Osteoblast (primary cell): ENCODE measurements at regions not wholly inside any gene's neighbourhood (a gene's known extent, or its start where the extent isn't known, plus 50 kb on each side); places are given as distances from the start of the nearest gene placed in this dataset.
"Not testable (repeated sequence)": the region's sequence is repeated elsewhere in the genome, so short reads cannot be mapped to it uniquely, and the experiment has no call there.

Experiments
- DNase-seq: peaks from one replicate; pipeline ENCODE4 v3.0.0; 2011; ENCODE audit warnings: low spot score, mixed read lengths; ENCODE audit not compliant: insufficient read length; ENCODE audit errors: missing footprints
- H2AFZ ChIP-seq: 2 replicates; pipeline ENCODE4 v1.6.0; 2011; ENCODE audit warnings: mild to moderate bottlenecking, low read length
- H3K27ac ChIP-seq: 2 replicates; pipeline ENCODE4 v1.5.1; 2011; ENCODE audit warnings: mild to moderate bottlenecking, low read depth, low read length, moderate library complexity
- H3K27me3 ChIP-seq: 2 replicates; pipeline ENCODE4 v1.6.0; 2012; ENCODE audit warnings: mild to moderate bottlenecking, control low read depth, inconsistent platforms, low read length, moderate library complexity; ENCODE audit not compliant: insufficient read depth
- H3K36me3 ChIP-seq: 2 replicates; pipeline ENCODE4 v1.5.1; 2011; ENCODE audit warnings: mild to moderate bottlenecking, low read length, control low read depth, moderate library complexity; ENCODE audit not compliant: insufficient read depth
- H3K4me1 ChIP-seq: 2 replicates; pipeline ENCODE4 v1.5.1; 2011; ENCODE audit warnings: mild to moderate bottlenecking, low read length, control low read depth, moderate library complexity; ENCODE audit not compliant: insufficient read depth
- H3K4me2 ChIP-seq: 2 replicates; pipeline ENCODE4 v1.6.0; 2011; ENCODE audit warnings: mild to moderate bottlenecking, low read length; ENCODE audit not compliant: insufficient read depth
- H3K4me3 ChIP-seq: fragments of 200-600 bp; sonication (generic); 3 replicates; pipeline ENCODE4 v1.5.1; 2012; ENCODE audit warnings: mild to moderate bottlenecking, low read length, inconsistent platforms; ENCODE audit not compliant: insufficient read depth
- H3K79me2 ChIP-seq: 2 replicates; pipeline ENCODE4 v1.6.0; 2012; ENCODE audit warnings: mild to moderate bottlenecking, low read length, control low read depth, inconsistent platforms; ENCODE audit not compliant: insufficient read depth
- H3K9me3 ChIP-seq: 2 replicates; pipeline ENCODE4 v1.5.1; 2011; ENCODE audit warnings: low read depth, low read length, control low read depth
- H4K20me1 ChIP-seq: 2 replicates; pipeline ENCODE4 v1.6.0; 2012; ENCODE audit warnings: mild to moderate bottlenecking, low read length, control low read depth; ENCODE audit not compliant: insufficient read depth
- TF ChIP-seq, protein P1 (sequence below): IDR thresholded peaks from 2 replicates; pipeline ENCODE4 v1.5.1; 2011; ENCODE audit warnings: mild to moderate bottlenecking, low read depth, low read length, moderate library complexity; ENCODE audit errors: extremely low read depth

- H3K4me1 ChIP-seq, H3K27me3 ChIP-seq, H3K27ac ChIP-seq, H3K79me2 ChIP-seq, H3K9me3 ChIP-seq, DNase-seq, H4K20me1 ChIP-seq, H3K4me3 ChIP-seq, H2AFZ ChIP-seq, H3K4me2 ChIP-seq, H3K36me3 ChIP-seq: not testable (repeated sequence)
These were observed 376.9 kb upstream of the FRG1 start for GRCh38 chr4:189563751-189564150.

GRCh38 chr4:189566271-189566670 lies 374.4 kb upstream of the FRG1 start:
- not testable (repeated sequence) for H3K27ac ChIP-seq, H3K9me3 ChIP-seq, H3K4me2 ChIP-seq, H3K27me3 ChIP-seq, H3K4me3 ChIP-seq, H3K79me2 ChIP-seq, DNase-seq, H2AFZ ChIP-seq, H3K36me3 ChIP-seq, H3K4me1 ChIP-seq, H4K20me1 ChIP-seq

GRCh38 chr4:189566900-189567299 lies 373.8 kb upstream of the FRG1 start:
- not testable (repeated sequence) for H2AFZ ChIP-seq

GRCh38 chr4:189579645-189580044 lies 361.0 kb upstream of the FRG1 start:
- not testable (repeated sequence) for DNase-seq, H3K79me2 ChIP-seq, H3K27me3 ChIP-seq, H2AFZ ChIP-seq, H3K4me2 ChIP-seq, H4K20me1 ChIP-seq, H3K9me3 ChIP-seq, H3K27ac ChIP-seq, H3K4me1 ChIP-seq, H3K4me3 ChIP-seq, H3K36me3 ChIP-seq

More at GRCh38 chr4:189566900-189567299, 373.8 kb upstream of the FRG1 start:
- not testable (repeated sequence) for H3K4me1 ChIP-seq, DNase-seq, H3K27me3 ChIP-seq, H3K4me2 ChIP-seq, H3K4me3 ChIP-seq, H4K20me1 ChIP-seq, H3K36me3 ChIP-seq, H3K9me3 ChIP-seq, H3K27ac ChIP-seq, H3K79me2 ChIP-seq

DNA sequence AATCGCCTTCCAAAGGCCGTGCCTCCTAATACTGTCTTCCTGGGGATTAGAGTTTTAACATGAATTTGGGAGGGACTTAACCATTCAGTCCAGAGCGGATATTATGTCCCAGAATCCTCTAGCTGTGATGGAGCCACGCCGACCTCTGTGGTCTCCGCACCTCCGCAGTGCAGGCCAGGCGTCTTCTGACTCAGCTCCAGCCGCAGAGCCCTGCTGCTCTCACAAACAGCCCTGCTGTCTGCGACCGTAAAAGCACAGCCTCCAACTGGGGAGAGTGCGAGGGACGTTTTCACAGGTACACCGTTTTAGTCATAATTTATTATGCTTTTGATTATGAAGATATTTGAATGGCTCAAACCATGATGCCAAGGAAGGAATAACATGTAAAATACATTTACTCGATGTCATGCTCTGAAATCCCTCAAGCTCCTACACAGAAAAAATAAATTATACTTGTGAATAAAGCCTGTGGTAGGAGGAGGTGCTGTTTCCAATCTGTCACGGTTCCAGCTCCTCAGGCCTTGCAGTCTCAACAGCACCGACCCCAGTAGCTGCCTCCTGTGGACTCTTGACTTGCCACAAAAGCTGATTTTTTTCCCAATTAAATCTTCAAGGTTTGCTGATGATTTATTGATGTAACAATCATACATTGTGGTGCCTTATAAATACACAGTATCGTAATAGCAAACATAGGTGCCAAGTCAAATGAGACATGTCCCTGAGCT lies 353.6 kb upstream of the FRG1 start:
- H3K9me3 ChIP-seq, H3K27me3 ChIP-seq, H3K4me1 ChIP-seq, H3K79me2 ChIP-seq, H3K4me3 ChIP-seq, H4K20me1 ChIP-seq, H3K36me3 ChIP-seq, H2AFZ ChIP-seq, H3K4me2 ChIP-seq, H3K27ac ChIP-seq: not testable (repeated sequence)
- peak; percentile 42 for DNase-seq

GRCh38 chr4:189589201-189589600 lies 351.5 kb upstream of the FRG1 start:
- H3K27ac ChIP-seq, DNase-seq, H4K20me1 ChIP-seq, H3K9me3 ChIP-seq, H3K36me3 ChIP-seq, H2AFZ ChIP-seq, H3K4me2 ChIP-seq, H3K79me2 ChIP-seq, H3K4me1 ChIP-seq, H3K4me3 ChIP-seq, H3K27me3 ChIP-seq: not testable (repeated sequence)

DNA sequence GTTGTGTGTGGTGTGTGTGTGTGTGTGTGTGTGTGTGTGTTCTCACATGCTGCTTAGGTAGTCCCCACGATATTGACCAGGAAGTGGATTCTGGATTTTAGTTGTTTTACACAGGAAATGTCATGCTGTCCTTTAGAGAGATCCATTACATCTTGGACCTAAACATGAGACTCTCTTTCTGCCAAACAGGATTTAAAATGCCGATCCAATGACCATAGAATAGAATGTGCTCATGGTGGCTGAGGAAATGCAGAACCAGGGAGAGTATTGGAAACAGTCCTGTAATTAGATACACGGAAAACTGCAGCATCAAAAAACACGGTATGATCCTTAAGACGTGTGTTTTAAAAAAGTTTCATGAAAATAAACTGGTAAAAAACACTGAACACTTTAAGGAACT lies 347.8 kb upstream of the FRG1 start:
- Histone ChIP-seq H4K20me1 (no peaks in the 10 kb centered on the region), H3K4me2 (no peak overlapping the region), H3K9me3 (no peaks in the 10 kb centered on the region), H3K27me3 (no peaks in the 10 kb centered on the region), H2AFZ (no peak overlapping the region), H3K36me3 (no peaks in the 10 kb centered on the region), H3K79me2 (no peaks in the 10 kb centered on the region), H3K4me1 (no peaks in the 10 kb centered on the region), H3K4me3 (no peak overlapping the region), H3K27ac (no peak overlapping the region)
- DNase-seq, result no peak
- TF ChIP-seq, protein P1, sequence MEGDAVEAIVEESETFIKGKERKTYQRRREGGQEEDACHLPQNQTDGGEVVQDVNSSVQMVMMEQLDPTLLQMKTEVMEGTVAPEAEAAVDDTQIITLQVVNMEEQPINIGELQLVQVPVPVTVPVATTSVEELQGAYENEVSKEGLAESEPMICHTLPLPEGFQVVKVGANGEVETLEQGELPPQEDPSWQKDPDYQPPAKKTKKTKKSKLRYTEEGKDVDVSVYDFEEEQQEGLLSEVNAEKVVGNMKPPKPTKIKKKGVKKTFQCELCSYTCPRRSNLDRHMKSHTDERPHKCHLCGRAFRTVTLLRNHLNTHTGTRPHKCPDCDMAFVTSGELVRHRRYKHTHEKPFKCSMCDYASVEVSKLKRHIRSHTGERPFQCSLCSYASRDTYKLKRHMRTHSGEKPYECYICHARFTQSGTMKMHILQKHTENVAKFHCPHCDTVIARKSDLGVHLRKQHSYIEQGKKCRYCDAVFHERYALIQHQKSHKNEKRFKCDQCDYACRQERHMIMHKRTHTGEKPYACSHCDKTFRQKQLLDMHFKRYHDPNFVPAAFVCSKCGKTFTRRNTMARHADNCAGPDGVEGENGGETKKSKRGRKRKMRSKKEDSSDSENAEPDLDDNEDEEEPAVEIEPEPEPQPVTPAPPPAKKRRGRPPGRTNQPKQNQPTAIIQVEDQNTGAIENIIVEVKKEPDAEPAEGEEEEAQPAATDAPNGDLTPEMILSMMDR, result no peak
